ENCODE measurements at regions not wholly inside any gene's neighbourhood (a gene's known extent, or its start where the extent isn't known, plus 50 kb on each side); places are given as distances from the start of the nearest gene placed in this dataset.

- TF ChIP-seq POLR2A (IDR thresholded peaks at IDR 0.05; ENCODE audit: low read depth, low read length) = no peak
- no peak for TF ChIP-seq TAF1 (IDR thresholded peaks at IDR 0.05; ENCODE audit: borderline replicate concordance, low read depth, low read length)
Observed at GRCh38 chr4:17283251-17283650, 228.6 kb downstream of the QDPR start.

Data from GM12892 (cell line).